Kidney tubule cell (primary cell): ENCODE measurements at regions not wholly inside any gene's neighbourhood (a gene's known extent, or its start where the extent isn't known, plus 50 kb on each side); places are given as distances from the start of the nearest gene placed in this dataset.
"Not testable (repeated sequence)": the region's sequence is repeated elsewhere in the genome, so short reads cannot be mapped to it uniquely, and the experiment has no call there.

Experiments used
- DNase-seq: peaks from one replicate; pipeline ENCODE4 v3.0.0-alpha.2; 2018; ENCODE audit warnings: low spot score

GRCh38 chr20:12577213-12577612 lies 431.6 kb upstream of the SPTLC3 start:
- DNase-seq, result no peak

GRCh38 chr20:12581644-12582289 lies 427.0 kb upstream of the SPTLC3 start:
- DNase-seq, result no peak

- DNase-seq, result not testable (repeated sequence)
These were observed 426.1 kb upstream of the SPTLC3 start for GRCh38 chr20:12582710-12583109.

GRCh38 chr20:12591949-12592470 lies 416.8 kb upstream of the SPTLC3 start:
- DNase-seq, result no peak

- no peak for DNase-seq
These were observed 416.0 kb upstream of the SPTLC3 start for GRCh38 chr20:12592756-12593155.

GRCh38 chr20:12593342-12593873 lies 415.4 kb upstream of the SPTLC3 start:
- DNase-seq, result no peak

- no peak for DNase-seq
These were observed 414.2 kb upstream of the SPTLC3 start for GRCh38 chr20:12594410-12595088.

- no peak for DNase-seq
These were observed 412.9 kb upstream of the SPTLC3 start for GRCh38 chr20:12595841-12596240.

- DNase-seq, result no peak
These were observed 411.9 kb upstream of the SPTLC3 start for GRCh38 chr20:12596863-12597262.

GRCh38 chr20:12597551-12597950 lies 411.2 kb upstream of the SPTLC3 start:
- no peak for DNase-seq

- DNase-seq, result no peak
These were observed 409.9 kb upstream of the SPTLC3 start for GRCh38 chr20:12598894-12599293.

GRCh38 chr20:12599494-12599893 lies 409.3 kb upstream of the SPTLC3 start:
- DNase-seq, result no peak

GRCh38 chr20:12605751-12606150 lies 403.0 kb upstream of the SPTLC3 start:
- no peak for DNase-seq

GRCh38 chr20:12610871-12611270 lies 397.9 kb upstream of the SPTLC3 start:
- DNase-seq, result no peak

- DNase-seq, result no peak
These were observed 394.0 kb upstream of the SPTLC3 start for GRCh38 chr20:12614764-12615163.

- DNase-seq, result no peak
These were observed 391.7 kb upstream of the SPTLC3 start for GRCh38 chr20:12617076-12617475.

GRCh38 chr20:12623870-12624269 lies 384.9 kb upstream of the SPTLC3 start:
- DNase-seq, result no peak

GRCh38 chr20:12627485-12627884 lies 381.3 kb upstream of the SPTLC3 start:
- DNase-seq, result no peak

- DNase-seq, result no peak
These were observed 370.0 kb upstream of the SPTLC3 start for GRCh38 chr20:12638633-12639312.

GRCh38 chr20:12640251-12640650 lies 368.5 kb upstream of the SPTLC3 start:
- DNase-seq, result peak; percentile 19

GRCh38 chr20:12641619-12642018 lies 367.2 kb upstream of the SPTLC3 start:
- no peak for DNase-seq

GRCh38 chr20:12644461-12644860 lies 364.3 kb upstream of the SPTLC3 start:
- DNase-seq, result no peak

GRCh38 chr20:12649234-12649633 lies 359.5 kb upstream of the SPTLC3 start:
- DNase-seq, result no peak
